Left lung (tissue), 4 donors: ENCODE measurements at regions not wholly inside any gene's neighbourhood (a gene's known extent, or its start where the extent isn't known, plus 50 kb on each side); places are given as distances from the start of the nearest gene placed in this dataset.
"Not testable (repeated sequence)": the region's sequence is repeated elsewhere in the genome, so short reads cannot be mapped to it uniquely, and the experiment has no call there.

Experiments used
- ATAC-seq: fragments of 200-7000 bp; cut with Tn5 transposase; one replicate; pipeline ENCODE4 v1.9.1; 2020; ENCODE audit warnings: moderate library complexity
- DNase-seq, 4 donors: peaks; one replicate each; pipeline ENCODE4 v3.0.0-alpha.2; 2013 to 2020
- H3K27ac ChIP-seq, 2 donors: fragments of 200-600 bp; sonication (generic) in 1 of 2; one replicate each; pipeline versions ENCODE4 v1.5.0 to v1.8.0; 2020 to 2021
- H3K27me3 ChIP-seq, 2 donors: fragments of 200-600 bp; sonication (generic) in 1 of 2; one replicate each; pipeline versions ENCODE4 v1.5.0 to v1.8.0; 2020 to 2021
- H3K36me3 ChIP-seq, 2 donors: fragments of 200-600 bp; sonication (generic) in 1 of 2; one replicate each; pipeline versions ENCODE4 v1.5.0 to v1.8.0; 2020 to 2021
- H3K4me1 ChIP-seq, 2 donors: fragments of 200-600 bp; one replicate each; pipeline ENCODE4 v1.8.0; 2021
- H3K4me3 ChIP-seq, 2 donors: fragments of 200-600 bp; sonication (generic) in 1 of 2; one replicate each; pipeline versions ENCODE4 v1.5.0 to v1.8.0; 2020 to 2021; ENCODE audit warnings: mild to moderate bottlenecking in 1 of 2
- H3K9me3 ChIP-seq, 2 donors: fragments of 200-600 bp; sonication (generic) in 1 of 2; one replicate each; pipeline versions ENCODE4 v1.5.0 to v1.8.0; 2020 to 2021
- CTCF ChIP-seq, 2 donors: fragments of 200-600 bp; sonication (generic) in 1 of 2; IDR thresholded peaks; one replicate each; pipeline versions ENCODE4 v1.5.0 to v1.8.0; 2021; ENCODE audit warnings: antibody characterized with exemption in 2 of 2
- intact Hi-C, 2 donors: fragments of 100-400 bp; cut with DNase I; formaldehyde crosslinking; loops; one replicate each; pipeline versions ENCODE4 v1.11.2 to v1.14.2; 2022
- donor health status: DM: no; HTN: yes; CAD: no.
- donor health status: DM: no; HTN: no; CAD: no.

GRCh38 chr13:79614250-79614918 lies 133.4 kb downstream of the NDFIP2 start:
- Histone ChIP-seq H3K4me3 (no peak overlapping the region), H3K27ac (no peak overlapping the region), H3K36me3 (no peaks in the 10 kb centered on the region), H3K4me1 (no peaks in the 10 kb centered on the region), H3K9me3 (peaks cover 0 to 4% of the 10 kb centered on the region in 2 donors), H3K27me3 (no peaks in the 10 kb centered on the region)
- no peak for ATAC-seq
- intact Hi-C loops, result no loop called here
- no peak for DNase-seq
- TF ChIP-seq CTCF (IDR thresholded peaks at IDR 0.05), result no peak

GRCh38 chr13:79612604-79613003 lies 131.6 kb downstream of the NDFIP2 start:
- TF ChIP-seq CTCF (IDR thresholded peaks at IDR 0.05), result no peak
- intact Hi-C loops, result no loop called here
- H3K27me3 ChIP-seq, result no peaks in the 10 kb centered on the region
- H3K36me3 ChIP-seq, result no peaks in the 10 kb centered on the region
- no peak overlapping the region for H3K4me3 ChIP-seq
- DNase-seq (no peak), ATAC-seq (no peak)
- H3K27ac ChIP-seq, result no peak overlapping the region
- peaks cover 0 to 4% of the 10 kb centered on the region in 2 donors for H3K9me3 ChIP-seq
- no peaks in the 10 kb centered on the region for H3K4me1 ChIP-seq

GRCh38 chr13:79607895-79608294 lies 126.9 kb downstream of the NDFIP2 start:
- not testable (repeated sequence) for H3K9me3 ChIP-seq, H3K4me1 ChIP-seq

More at GRCh38 chr13:79607895-79608294, 126.9 kb downstream of the NDFIP2 start:
- H3K4me3 ChIP-seq, H3K27ac ChIP-seq, H3K36me3 ChIP-seq, ATAC-seq, H3K27me3 ChIP-seq, DNase-seq, intact Hi-C loops: not testable (repeated sequence)
